ENCODE measurements at regions not wholly inside any gene's neighbourhood (a gene's known extent, or its start where the extent isn't known, plus 50 kb on each side); places are given as distances from the start of the nearest gene placed in this dataset.

DNA sequence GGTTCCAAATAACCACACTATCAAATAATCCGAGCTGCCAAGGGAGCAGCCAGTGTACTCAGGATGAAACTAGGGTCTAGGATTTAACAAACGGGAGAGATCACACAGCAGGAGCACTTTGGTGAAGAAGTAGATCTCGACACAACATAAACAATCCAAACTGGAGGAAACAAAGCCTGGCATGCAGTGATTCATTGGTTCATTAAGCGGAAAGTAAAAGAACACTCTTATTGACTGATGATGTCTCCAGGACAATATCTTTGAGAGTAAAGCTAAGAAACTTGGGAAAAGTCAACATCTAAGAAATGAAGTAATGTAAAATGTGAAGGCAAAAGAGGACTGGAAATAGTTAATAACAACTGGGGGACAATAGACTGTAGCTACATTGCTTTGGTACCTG lies 1478.3 kb upstream of the CDH9 start:
- TF ChIP-seq CTCF (IDR thresholded peaks at IDR 0.05), result no peak
- TF ChIP-seq POLR2A (IDR thresholded peaks at IDR 0.05), result no peak

Measured in testis (tissue), 2 donors.